GM20000 (cell line): ENCODE measurements at regions not wholly inside any gene's neighbourhood (a gene's known extent, or its start where the extent isn't known, plus 50 kb on each side); places are given as distances from the start of the nearest gene placed in this dataset.

ENCODE experiments used
- DNase-seq: peaks from one replicate; pipeline ENCODE4 v3.0.0; 2012; ENCODE audit warnings: low spot score
- CTCF ChIP-seq: IDR thresholded peaks from 2 replicates; pipeline ENCODE4 v1.5.1; 2012; ENCODE audit warnings: mild to moderate bottlenecking, control low read depth; ENCODE audit errors: extremely low read depth, missing control alignments

GRCh38 chr6:126548300-126548699 is 208.4 kb downstream of the CENPW start:
- TF ChIP-seq CTCF, result no peak

GRCh38 chr6:126550323-126550722 is 210.4 kb downstream of the CENPW start:
- no peak for DNase-seq

More at GRCh38 chr6:126548300-126548699, 208.4 kb downstream of the CENPW start:
- DNase-seq, result no peak

GRCh38 chr6:126551832-126552231 is 211.9 kb downstream of the CENPW start:
- no peak for TF ChIP-seq CTCF
- DNase-seq, result no peak

More at GRCh38 chr6:126550323-126550722, 210.4 kb downstream of the CENPW start:
- TF ChIP-seq CTCF, result peak; percentile 4

GRCh38 chr6:126553854-126554253 is 213.9 kb downstream of the CENPW start:
- no peak for DNase-seq

GRCh38 chr6:126570507-126570906 is 230.6 kb downstream of the CENPW start:
- no peak for TF ChIP-seq CTCF
- no peak for DNase-seq

More at GRCh38 chr6:126553854-126554253, 213.9 kb downstream of the CENPW start:
- TF ChIP-seq CTCF, result no peak

GRCh38 chr6:126574301-126574700 is 234.4 kb downstream of the CENPW start:
- TF ChIP-seq CTCF, result no peak
- no peak for DNase-seq

- no peak for DNase-seq
- TF ChIP-seq CTCF, result no peak
These were observed 241.4 kb downstream of the CENPW start for GRCh38 chr6:126581316-126581715.
